Parathyroid adenoma (tissue), 2 donors: ENCODE measurements at regions not wholly inside any gene's neighbourhood (a gene's known extent, or its start where the extent isn't known, plus 50 kb on each side); places are given as distances from the start of the nearest gene placed in this dataset.

Experiments
- H2AFZ ChIP-seq: fragments of 300-600 bp; sonication (generic); one replicate; pipeline ENCODE4 v1.7.0; 2017; ENCODE audit warnings: antibody characterized with exemption, mild to moderate bottlenecking
- H3K27ac ChIP-seq: fragments of 300-600 bp; sonication (generic); one replicate; pipeline ENCODE4 v1.7.0; 2017
- H3K27me3 ChIP-seq: fragments of 300-600 bp; sonication (generic); one replicate; pipeline ENCODE4 v1.7.0; 2017; ENCODE audit warnings: low read length; ENCODE audit not compliant: control insufficient read depth, insufficient read depth
- H3K36me3 ChIP-seq: fragments of 300-600 bp; sonication (generic); one replicate; pipeline ENCODE4 v1.7.0; 2017; ENCODE audit warnings: low read length; ENCODE audit not compliant: control insufficient read depth, insufficient read depth
- H3K4me1 ChIP-seq: fragments of 300-600 bp; sonication (generic); one replicate; pipeline ENCODE4 v1.7.0; 2017; ENCODE audit warnings: control low read depth
- H3K4me2 ChIP-seq: fragments of 300-600 bp; sonication (generic); one replicate; pipeline ENCODE4 v1.7.0; 2017; ENCODE audit warnings: low read length
- H3K4me3 ChIP-seq: fragments of 300-600 bp; sonication (generic); one replicate; pipeline ENCODE4 v1.7.0; 2017; ENCODE audit warnings: low read depth, low read length
- H3K79me2 ChIP-seq: fragments of 300-600 bp; sonication (generic); one replicate; pipeline ENCODE4 v1.7.0; 2017; ENCODE audit warnings: control low read depth
- H3K9ac ChIP-seq: fragments of 300-600 bp; sonication (generic); one replicate; pipeline ENCODE4 v1.7.0; 2017; ENCODE audit warnings: mild to moderate bottlenecking
- H3K9me3 ChIP-seq: fragments of 300-600 bp; sonication (generic); one replicate; pipeline ENCODE4 v1.7.0; 2017; ENCODE audit warnings: low read length; ENCODE audit not compliant: control insufficient read depth
- TF ChIP-seq, protein P1 (sequence below): fragments of 300-600 bp; sonication (generic); IDR thresholded peaks from one replicate; pipeline ENCODE4 v1.7.0; 2017; ENCODE audit warnings: antibody characterized with exemption, mild to moderate bottlenecking
- donor health status: primary hyperparathyroidism.

DNA sequence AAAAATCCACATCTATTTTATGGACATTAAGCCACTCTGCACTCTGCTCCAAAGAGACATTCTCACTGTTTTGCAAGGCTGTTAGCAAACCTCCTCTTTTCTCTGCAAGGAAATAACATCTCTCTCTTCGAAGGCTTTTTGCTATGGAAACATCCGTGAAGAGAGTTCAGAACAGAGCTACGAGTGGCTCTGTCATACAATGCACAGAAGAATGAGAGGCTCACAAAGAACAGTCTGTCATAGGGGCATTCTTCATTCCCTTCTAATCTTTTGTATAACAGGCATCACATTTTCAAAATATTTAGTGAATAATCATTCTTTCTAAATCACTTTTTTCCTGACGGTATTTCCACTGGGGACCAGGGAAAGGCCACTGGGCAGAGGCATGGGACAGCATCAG lies 346.1 kb downstream of the IRS2 start:
- Histone ChIP-seq H3K9ac (no peak overlapping the region), H3K4me2 (no peak overlapping the region), H3K36me3 (no peaks in the 10 kb centered on the region), H3K27ac (no peak overlapping the region), H2AFZ (no peak overlapping the region), H3K4me3 (no peak overlapping the region), H3K4me1 (no peaks in the 10 kb centered on the region), H3K79me2 (no peaks in the 10 kb centered on the region), H3K9me3 (no peaks in the 10 kb centered on the region), H3K27me3 (no peaks in the 10 kb centered on the region)
- TF ChIP-seq, protein P1, sequence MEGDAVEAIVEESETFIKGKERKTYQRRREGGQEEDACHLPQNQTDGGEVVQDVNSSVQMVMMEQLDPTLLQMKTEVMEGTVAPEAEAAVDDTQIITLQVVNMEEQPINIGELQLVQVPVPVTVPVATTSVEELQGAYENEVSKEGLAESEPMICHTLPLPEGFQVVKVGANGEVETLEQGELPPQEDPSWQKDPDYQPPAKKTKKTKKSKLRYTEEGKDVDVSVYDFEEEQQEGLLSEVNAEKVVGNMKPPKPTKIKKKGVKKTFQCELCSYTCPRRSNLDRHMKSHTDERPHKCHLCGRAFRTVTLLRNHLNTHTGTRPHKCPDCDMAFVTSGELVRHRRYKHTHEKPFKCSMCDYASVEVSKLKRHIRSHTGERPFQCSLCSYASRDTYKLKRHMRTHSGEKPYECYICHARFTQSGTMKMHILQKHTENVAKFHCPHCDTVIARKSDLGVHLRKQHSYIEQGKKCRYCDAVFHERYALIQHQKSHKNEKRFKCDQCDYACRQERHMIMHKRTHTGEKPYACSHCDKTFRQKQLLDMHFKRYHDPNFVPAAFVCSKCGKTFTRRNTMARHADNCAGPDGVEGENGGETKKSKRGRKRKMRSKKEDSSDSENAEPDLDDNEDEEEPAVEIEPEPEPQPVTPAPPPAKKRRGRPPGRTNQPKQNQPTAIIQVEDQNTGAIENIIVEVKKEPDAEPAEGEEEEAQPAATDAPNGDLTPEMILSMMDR = no peak

DNA sequence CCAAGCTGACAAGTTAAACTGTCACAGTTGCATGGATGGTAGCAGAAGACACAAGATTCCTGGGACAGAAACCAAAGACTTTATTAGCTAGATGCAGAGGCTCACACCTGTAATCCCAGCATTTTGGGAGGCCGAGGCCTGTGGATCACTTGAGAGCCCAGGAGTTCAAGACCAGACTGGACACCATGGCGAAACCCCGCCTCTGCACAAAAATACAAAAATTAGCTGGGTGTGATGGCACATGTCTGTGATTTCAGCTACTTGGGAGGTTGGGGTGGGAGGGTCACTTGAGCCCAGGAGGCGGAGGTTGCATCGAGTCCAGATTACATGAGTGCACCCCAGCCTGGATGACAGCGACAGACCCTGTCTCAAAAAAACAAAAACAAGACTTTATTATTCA lies 346.6 kb downstream of the IRS2 start:
- Histone ChIP-seq H3K4me1 (no peaks in the 10 kb centered on the region), H3K4me3 (no peak overlapping the region), H3K9ac (no peak overlapping the region), H3K4me2 (no peak overlapping the region), H3K27me3 (no peaks in the 10 kb centered on the region), H2AFZ (no peak overlapping the region), H3K9me3 (no peaks in the 10 kb centered on the region), H3K27ac (no peak overlapping the region), H3K79me2 (no peaks in the 10 kb centered on the region), H3K36me3 (no peaks in the 10 kb centered on the region)
- TF ChIP-seq, protein P1 = no peak

DNA sequence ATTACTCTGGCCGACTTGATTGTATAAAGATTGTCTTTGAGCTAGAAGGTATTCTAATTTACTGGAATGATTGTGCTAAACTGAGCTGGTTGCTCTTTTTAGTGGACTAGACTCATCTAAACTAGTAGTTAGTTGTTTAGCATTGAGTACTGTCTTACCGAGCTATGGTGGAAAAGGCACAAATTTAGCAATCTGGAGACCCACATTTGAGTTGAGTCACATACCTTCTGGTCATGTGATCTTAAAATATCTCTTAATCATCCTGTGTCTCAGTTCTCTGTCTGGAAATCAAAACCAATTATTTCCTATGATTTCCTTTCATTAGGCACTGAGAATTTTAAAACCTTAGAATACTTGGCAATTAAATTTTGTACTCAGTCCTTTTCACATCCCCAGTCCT lies 349.5 kb downstream of the IRS2 start:
- H3K79me2 ChIP-seq = no peaks in the 10 kb centered on the region
- H3K27me3 ChIP-seq = no peaks in the 10 kb centered on the region
- no peak overlapping the region for H3K4me3 ChIP-seq
- H3K9ac ChIP-seq = no peak overlapping the region
- H2AFZ ChIP-seq = no peak overlapping the region
- H3K36me3 ChIP-seq = no peaks in the 10 kb centered on the region
- TF ChIP-seq, protein P1 = no peak
- no peak overlapping the region for H3K4me2 ChIP-seq
- H3K9me3 ChIP-seq = no peaks in the 10 kb centered on the region
- H3K4me1 ChIP-seq = no peaks in the 10 kb centered on the region
- H3K27ac ChIP-seq = no peak overlapping the region

DNA sequence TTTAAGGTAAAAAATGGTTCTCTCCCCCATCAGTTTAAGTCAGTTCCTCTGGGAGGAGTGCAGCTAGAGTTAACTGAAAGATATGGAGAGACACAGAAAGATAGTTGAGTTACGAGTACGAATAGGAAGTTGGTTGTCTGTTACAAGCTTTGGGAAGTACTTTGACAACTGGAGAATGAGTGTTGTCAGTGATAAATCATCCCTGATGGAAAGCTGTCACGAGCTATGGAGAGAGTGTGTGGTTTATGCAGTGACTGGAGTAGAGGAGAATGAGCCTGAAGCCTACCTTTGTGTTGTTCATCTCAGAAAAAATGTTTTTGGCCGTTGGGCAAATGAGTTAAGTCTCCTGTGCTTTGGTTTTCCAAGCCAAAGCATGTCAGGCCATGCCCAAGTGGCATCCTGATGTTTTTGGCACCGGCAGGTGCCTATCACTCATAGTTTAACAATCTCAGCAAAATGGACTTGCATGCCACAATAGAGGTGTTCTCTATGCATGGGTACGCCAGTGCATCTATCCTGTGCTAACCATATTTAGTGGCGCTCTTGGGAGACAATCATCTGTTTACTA lies 350.2 kb downstream of the IRS2 start:
- Histone ChIP-seq H3K9me3 (no peaks in the 10 kb centered on the region), H3K27me3 (no peaks in the 10 kb centered on the region), H3K27ac (no peak overlapping the region), H2AFZ (no peak overlapping the region), H3K4me2 (no peak overlapping the region), H3K4me3 (no peak overlapping the region), H3K9ac (no peak overlapping the region), H3K36me3 (no peaks in the 10 kb centered on the region), H3K79me2 (no peaks in the 10 kb centered on the region), H3K4me1 (no peaks in the 10 kb centered on the region)
- TF ChIP-seq, protein P1 = no peak

DNA sequence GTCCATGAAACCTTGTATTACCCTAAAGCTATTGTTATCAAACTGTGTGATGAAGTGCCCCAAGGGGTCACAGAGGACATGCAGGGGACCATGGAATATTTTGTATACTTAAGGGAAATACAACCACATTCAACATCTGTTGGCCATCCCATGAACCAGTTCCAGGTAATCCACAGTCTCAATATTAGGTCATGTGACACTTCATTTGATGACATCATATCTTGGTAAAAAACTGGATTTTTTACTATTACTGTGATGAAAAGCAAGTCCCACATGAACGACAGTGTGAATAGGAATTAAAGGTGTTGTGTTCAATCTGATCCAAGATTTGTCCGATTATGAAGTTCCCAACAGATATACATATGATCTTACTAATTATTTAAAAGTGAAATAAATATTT lies 355.2 kb downstream of the IRS2 start:
- no peaks in the 10 kb centered on the region for H3K9me3 ChIP-seq
- TF ChIP-seq, protein P1 = no peak

More for the DNA sequence above, 355.2 kb downstream of the IRS2 start:
- H3K27ac ChIP-seq = no peak overlapping the region
- H3K4me1 ChIP-seq = no peaks in the 10 kb centered on the region
- H2AFZ ChIP-seq = no peak overlapping the region
- H3K27me3 ChIP-seq = no peaks in the 10 kb centered on the region
- H3K79me2 ChIP-seq = no peaks in the 10 kb centered on the region
- H3K4me3 ChIP-seq = no peak overlapping the region
- no peak overlapping the region for H3K4me2 ChIP-seq
- H3K9ac ChIP-seq = no peak overlapping the region
- no peaks in the 10 kb centered on the region for H3K36me3 ChIP-seq
